ENCODE measurements at regions not wholly inside any gene's neighbourhood (a gene's known extent, or its start where the extent isn't known, plus 50 kb on each side); places are given as distances from the start of the nearest gene placed in this dataset.

DNA sequence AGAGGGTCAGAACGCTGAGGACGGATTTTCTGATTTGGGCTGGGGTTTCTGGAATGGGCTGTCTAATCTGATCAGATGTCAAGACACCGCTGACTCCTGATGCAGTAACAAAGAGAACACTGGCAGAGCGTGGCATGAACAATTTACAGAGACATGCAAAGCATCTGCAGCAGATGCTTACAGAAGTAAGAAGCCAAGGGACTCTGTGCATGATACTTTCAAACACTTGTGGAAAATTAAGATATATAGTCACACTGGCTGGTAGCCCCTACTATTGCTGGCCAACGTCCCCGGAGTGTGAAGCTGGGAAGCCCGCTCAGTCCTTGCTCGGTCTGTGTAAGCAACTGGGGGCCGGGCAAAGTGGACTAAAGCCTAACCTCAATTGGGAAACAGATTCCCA lies 903.7 kb downstream of the BRD1 start:
- H2BK15ac ChIP-seq (ENCODE audit: low read depth, low read length): no peak overlapping the region
- CTCF ChIA-PET: no interaction called here
- no peak overlapping the region for H2AK9ac ChIP-seq (replicated peaks; ENCODE audit: low read depth, low read length, poor library complexity)
- no peak overlapping the region for H3K4me3 ChIP-seq (ENCODE audit: insufficient read depth, low read depth, low read length)
- H3K4ac ChIP-seq (ENCODE audit: low read depth, low read length): no peak overlapping the region
- no peak overlapping the region for H3K23ac ChIP-seq (ENCODE audit: low read depth, low read length)
- H4K91ac ChIP-seq (ENCODE audit: insufficient read depth, low read depth, low read length): no peak overlapping the region
- WGBS, 2 experiments (ENCODE audit: extremely low coverage in 2 of 2, insufficient read length in 1 of 2): 36% methylated on average over 2 of the region's 9 CpGs; no CpG with 5 or more reads in 1 of the 2 experiments
- no peaks in the 10 kb centered on the region for H4K20me1 ChIP-seq (ENCODE audit: insufficient read depth, low read length)
- no peak overlapping the region for H3K56ac ChIP-seq (ENCODE audit: extremely low read depth, insufficient read depth, low read length)
- dilution Hi-C loops (cut with HindIII; ENCODE audit: low sequenced_read_pairs, unreplicated experiment) (no loop called here), intact Hi-C loops (cut with micrococcal nuclease) (no loop called here), in situ Hi-C loops (cut with MboI; ENCODE audit: low sequenced_read_pairs) (no loop called here)
- H3K9ac ChIP-seq (ENCODE audit: low read depth, low read length): no peak overlapping the region
- H3K4me2 ChIP-seq (ENCODE audit: low read depth, low read length): no peak overlapping the region
- no peak overlapping the region for H4K8ac ChIP-seq (ENCODE audit: low read depth in 2 of 2, low read length in 2 of 2)
- H4K5ac ChIP-seq (ENCODE audit: low read depth, low read length): no peak overlapping the region
- no peak overlapping the region for H3K14ac ChIP-seq (replicated peaks; ENCODE audit: low read depth, low read length)
- BruUV-seq (replicated peaks): no TSS peak
- H3K9me1 ChIP-seq (ENCODE audit: insufficient read depth, low read length): no peaks in the 10 kb centered on the region
- H3K27ac ChIP-seq (ENCODE audit: insufficient read depth, low read length): no peak overlapping the region
- H2AK5ac ChIP-seq (ENCODE audit: low read depth, low read length): no peak overlapping the region
- H2BK120ac ChIP-seq (ENCODE audit: low read depth, low read length): no peak overlapping the region
- H3K18ac ChIP-seq (ENCODE audit: low read depth, low read length): no peak overlapping the region
- no peaks in the 10 kb centered on the region for H3K4me1 ChIP-seq (ENCODE audit: control insufficient read depth, insufficient read depth, low read length)
- no peak overlapping the region for H2AFZ ChIP-seq (replicated peaks; ENCODE audit: low read length, poor library complexity)
- H3K36me3 ChIP-seq (ENCODE audit: control insufficient read depth, insufficient read depth, low read length): no peaks in the 10 kb centered on the region
- TF ChIP-seq MAZ (IDR thresholded peaks at IDR 0.05; ENCODE audit: borderline replicate concordance, low read depth, low read length): no peak
- TF ChIP-seq CEBPB (IDR thresholded peaks at IDR 0.05; ENCODE audit: low read depth, low read length): no peak
- no peak for TF ChIP-seq BHLHE40 (IDR thresholded peaks at IDR 0.05; ENCODE audit: low read depth, low read length)
- TF ChIP-seq RAD21 (IDR thresholded peaks at IDR 0.05; ENCODE audit: low read length): no peak
- no peaks in the 10 kb centered on the region for H3K27me3 ChIP-seq (ENCODE audit: control insufficient read depth, insufficient read depth, low read length)
- H3K9me3 ChIP-seq (ENCODE audit: control insufficient read depth, insufficient read depth, low read length): peaks cover 39% of the 10 kb centered on the region
- no peaks in the 10 kb centered on the region for H3K79me1 ChIP-seq (ENCODE audit: low read depth in 1 of 2, low read length in 2 of 2)
- no peak overlapping the region for H2BK20ac ChIP-seq (ENCODE audit: low read depth, low read length)
- POLR2A ChIA-PET (ENCODE audit: unreplicated experiment): no interaction called here
- ATAC-seq (ENCODE audit: low read depth) (no peak), DNase-seq (no peak)
- H2BK5ac ChIP-seq (ENCODE audit: low read depth, low read length, poor library complexity, severe bottlenecking): no peak overlapping the region

Data from IMR-90 (cell line).